ENCODE measurements at regions not wholly inside any gene's neighbourhood (a gene's known extent, or its start where the extent isn't known, plus 50 kb on each side); places are given as distances from the start of the nearest gene placed in this dataset.

DNA sequence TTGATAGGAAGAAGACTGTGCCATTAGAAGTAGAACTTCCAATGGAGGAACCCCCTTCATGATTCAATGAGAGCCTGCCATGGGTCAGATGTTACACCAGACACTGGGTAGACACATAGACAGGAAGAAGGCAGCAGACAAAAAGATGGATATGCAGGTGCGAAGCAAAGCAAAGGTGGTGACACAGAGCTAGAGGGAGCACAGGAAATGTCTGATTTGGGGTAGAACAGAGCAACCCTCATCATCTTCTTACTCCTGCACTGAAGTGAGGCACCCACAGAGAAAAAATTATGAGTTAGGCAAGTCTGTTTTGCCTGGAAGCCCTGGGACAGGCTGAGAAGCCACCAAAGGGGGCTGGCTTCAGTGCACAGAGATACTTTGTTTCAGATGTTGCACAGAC, 240.2 kb downstream of the ANAPC1 start:
- DNase-seq (ENCODE audit: low read depth) = no peak

DNA sequence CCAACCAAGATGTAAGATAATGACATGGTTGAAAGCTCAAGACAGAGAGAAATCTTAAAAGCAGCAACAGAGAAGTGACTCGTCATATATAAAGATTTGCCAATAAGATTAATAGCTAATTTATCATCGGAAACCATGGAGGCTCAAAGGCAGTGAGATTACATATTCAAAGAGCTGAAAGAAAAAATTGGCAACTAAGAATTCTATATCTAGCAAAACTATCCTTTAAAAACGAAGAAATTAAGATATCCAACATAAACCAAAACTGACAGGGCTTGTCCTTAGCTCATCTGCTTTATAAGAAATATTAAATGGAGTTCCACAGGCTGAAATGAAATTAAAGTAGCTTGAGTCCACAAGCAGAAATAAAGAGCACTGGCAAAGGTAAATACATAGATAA, 236.6 kb downstream of the ANAPC1 start:
- no peak for DNase-seq (ENCODE audit: low read depth)

DNA sequence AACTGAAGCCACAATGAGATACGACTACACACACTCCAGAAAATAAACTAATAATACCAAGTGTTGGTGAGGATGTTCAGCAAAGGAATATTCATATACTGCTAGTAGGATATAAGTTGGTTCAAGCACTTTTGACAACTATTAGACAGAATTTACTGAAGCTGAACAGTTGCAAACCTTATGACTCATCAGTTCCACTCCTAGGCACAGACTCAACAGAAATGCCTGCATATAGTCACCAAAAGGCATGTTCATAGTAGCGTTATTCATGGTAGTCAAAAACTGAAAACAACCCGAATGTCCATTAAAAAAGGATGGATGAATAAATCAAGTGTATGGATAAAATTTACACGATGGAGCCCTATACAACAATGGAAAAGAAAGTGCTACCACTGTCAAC, 232.0 kb downstream of the ANAPC1 start:
- DNase-seq (ENCODE audit: low read depth) = no peak

DNA sequence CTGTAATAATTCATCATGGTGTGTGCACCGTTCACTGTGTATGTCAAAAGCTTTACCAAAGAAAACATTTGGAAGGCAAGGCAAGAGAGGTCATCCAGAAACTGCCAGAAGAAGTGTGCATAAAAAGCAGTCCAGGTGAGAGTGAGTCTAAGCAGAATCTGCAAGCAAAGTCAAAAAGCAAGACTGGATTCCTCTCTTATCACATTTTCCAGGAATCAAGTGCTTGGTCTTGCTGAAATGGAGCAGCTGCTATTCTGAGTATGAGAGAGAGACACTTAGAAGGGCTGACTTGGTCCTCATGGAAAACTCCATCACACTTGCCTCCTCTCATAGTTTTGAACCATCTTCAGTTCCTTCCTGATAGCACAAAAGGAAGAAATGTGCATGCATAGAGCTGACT, 231.3 kb downstream of the ANAPC1 start:
- no peak for DNase-seq (ENCODE audit: low read depth)

- no peak for DNase-seq (ENCODE audit: low read depth)
Observed at GRCh38 chr2:111653103-111653624, 230.8 kb downstream of the ANAPC1 start.

GRCh38 chr2:111653913-111654312, 230.1 kb downstream of the ANAPC1 start:
- DNase-seq (ENCODE audit: low read depth) = no peak

DNA sequence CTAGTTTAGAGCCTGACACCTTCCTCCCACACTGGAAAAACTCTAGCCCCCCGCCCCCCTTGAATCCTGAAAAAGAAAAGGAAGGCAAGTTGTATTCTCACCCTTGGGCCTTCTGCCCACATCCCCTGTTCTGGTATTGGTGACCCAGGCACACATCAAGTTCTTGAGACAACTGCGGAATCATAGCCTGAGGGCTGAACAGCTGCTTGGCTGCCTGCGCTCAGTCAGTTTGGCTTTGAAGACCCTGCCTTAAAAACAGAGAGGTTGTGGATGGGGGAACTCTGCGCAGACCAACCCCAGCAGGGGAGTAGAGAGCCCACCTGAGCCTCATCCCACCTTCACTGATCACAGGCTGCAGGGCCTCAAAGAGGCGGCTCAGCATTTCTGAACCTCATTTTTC, 229.2 kb downstream of the ANAPC1 start:
- no peak for DNase-seq (ENCODE audit: low read depth)

DNA sequence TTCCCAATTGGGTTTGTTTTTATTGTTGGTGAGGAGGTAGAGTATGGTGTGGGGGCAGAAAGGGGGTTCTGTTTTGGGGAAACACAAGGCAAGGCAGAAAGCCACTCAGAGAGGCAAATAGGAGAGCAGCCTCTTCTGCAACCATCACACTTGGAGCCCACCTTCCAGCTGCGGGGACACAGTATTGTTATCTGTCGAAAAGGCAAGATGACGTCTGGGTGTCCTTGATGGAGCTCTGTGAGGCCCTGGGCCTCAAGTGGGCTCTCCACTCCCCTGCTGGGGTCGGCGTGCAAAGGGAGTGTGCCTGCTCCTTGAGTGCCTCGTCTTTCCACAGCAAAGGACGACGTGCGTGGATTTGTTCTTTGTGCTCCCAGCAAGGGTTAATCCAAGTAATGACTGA, 227.6 kb downstream of the ANAPC1 start:
- no peak for DNase-seq (ENCODE audit: low read depth)

- DNase-seq (ENCODE audit: low read depth) = no peak
Observed at GRCh38 chr2:111656894-111657293, 227.1 kb downstream of the ANAPC1 start.

DNA sequence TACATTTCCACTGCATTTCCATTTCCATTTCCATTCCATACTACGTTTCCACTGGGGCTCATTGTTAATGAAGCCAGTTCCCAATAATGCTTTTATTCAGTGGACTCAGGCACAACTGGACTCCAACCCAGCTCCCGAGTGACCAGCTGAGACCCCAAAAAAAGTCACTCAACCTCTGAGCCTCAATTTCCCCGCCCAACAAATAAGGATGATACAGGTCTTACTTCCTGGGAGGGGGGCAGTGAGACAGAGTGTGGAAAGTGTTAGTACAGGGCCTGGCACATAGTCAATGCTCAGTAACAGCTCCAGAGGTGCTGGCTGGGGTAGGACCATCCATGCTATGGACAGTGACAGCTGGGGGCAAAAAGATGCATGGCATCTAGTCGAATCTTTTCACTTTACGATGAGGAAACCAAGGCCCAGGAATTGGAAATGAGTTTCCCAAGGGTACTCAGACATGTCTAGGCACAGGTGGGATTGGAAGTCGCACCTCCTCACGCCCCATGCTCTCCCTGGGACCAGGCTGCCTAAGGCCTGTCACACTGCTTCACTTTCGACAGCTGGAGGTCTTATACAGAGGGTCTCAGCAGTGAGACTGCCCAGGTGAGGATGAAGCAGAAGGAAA, 226.5 kb downstream of the ANAPC1 start:
- no peak for DNase-seq (ENCODE audit: low read depth)

DNA sequence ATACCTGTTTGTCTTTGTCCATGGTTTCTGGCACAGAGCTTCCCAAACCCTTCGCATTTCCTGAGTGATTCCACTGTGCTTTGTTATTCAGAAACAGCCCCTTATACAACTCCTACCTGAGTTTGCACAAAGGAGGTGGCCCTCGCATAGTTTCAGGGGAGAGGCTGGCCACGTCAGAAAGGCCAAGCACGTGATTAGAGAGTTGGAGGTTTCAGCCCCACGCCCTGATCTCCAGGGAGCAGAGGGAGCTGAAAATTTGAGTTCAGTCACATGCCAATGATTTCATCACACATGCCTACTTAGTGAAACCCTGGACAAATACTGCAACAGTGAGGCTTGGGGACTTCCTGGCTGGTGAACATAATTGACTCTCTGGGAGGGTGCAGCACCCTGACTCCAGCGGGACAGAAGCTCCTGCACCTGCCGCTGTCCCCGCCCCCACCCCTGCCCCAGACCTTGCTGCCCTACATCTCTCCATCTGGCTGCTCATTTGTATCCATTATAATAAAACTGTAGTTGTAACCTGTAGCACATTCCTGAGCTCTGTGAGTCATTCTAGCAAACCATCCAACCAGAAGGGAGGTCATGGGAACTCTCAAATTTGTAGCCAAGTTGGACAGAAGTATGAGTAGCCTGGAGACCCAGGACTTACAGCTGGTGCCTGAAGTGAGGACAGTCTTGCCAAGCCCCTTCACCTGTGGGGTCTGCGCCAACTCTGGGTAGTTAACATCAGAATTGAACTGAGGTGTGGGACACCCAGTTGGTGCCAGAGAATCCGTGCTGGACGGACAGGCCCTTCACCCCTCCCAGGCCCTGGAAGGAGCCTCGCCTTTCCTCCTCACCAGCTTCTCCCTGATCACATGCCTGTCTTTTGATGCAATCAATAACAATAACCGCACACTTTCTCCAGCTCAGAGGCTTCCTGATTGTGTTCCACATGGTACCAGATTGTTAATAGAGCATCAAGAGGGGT, 224.3 kb downstream of the ANAPC1 start:
- no peak for DNase-seq (ENCODE audit: low read depth)

DNA sequence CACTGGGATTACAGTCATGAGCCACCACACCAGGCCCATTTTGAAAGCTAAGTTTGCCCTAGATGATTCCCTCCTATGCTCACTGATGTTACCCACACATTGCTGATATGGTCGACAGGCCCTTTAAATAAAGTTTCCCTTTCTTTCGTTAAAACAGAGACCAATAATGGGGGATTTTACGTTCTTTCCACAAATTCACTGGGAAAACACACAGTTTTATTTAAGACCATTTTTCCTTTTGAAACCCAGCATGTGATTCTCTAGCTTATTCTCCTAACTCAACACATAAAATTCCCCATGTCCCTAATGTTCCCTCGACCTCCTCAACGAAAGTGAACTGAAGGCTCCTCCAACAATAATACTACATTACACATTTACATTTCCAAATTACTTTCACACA, 223.2 kb downstream of the ANAPC1 start:
- DNase-seq (ENCODE audit: low read depth) = no peak

GRCh38 chr2:111661286-111661940, 222.6 kb downstream of the ANAPC1 start:
- no peak for DNase-seq (ENCODE audit: low read depth)

DNA sequence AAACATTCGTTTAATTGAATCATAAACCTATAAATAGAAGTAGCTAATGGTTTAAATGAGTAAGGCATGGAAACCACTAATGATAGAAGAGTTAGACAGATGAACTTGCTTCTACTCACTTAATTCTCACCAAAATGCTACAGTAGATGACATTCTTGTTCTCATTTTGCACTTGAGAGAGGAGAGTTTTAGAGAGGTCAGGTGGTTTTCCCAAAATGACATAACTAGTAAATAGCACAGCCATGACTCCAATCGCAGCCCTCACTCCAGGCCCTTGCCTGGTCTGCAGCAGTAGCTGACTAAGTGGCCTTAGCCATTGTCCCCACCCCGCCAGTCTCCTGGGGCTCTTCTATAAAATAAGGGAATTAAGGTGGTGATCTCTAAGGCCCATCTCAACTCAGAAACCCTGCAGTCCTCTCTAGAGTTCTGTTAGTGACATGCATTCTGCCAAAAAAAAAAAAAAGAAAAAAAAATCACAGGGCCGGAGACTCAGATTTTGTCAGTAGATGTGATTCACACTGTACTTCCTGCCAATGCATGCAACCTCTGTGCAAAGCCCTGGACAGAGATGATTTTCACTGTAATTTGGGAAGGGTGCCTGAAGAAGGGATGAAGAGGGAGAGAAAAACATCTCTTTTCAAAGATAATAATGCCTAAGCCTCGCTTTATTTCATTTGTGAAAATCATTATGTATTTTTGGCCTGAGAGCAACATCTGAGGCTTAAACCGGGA, 221.8 kb downstream of the ANAPC1 start:
- DNase-seq (ENCODE audit: low read depth) = no peak

- DNase-seq (ENCODE audit: low read depth) = no peak
Observed at GRCh38 chr2:111662771-111663470, 221.1 kb downstream of the ANAPC1 start.

- no peak for DNase-seq (ENCODE audit: low read depth)
Observed at GRCh38 chr2:111663471-111664274, 220.3 kb downstream of the ANAPC1 start.

- DNase-seq (ENCODE audit: low read depth) = no peak
Observed at GRCh38 chr2:111664275-111664850, 219.6 kb downstream of the ANAPC1 start.

GRCh38 chr2:111665011-111665410, 219.0 kb downstream of the ANAPC1 start:
- no peak for DNase-seq (ENCODE audit: low read depth)

DNA sequence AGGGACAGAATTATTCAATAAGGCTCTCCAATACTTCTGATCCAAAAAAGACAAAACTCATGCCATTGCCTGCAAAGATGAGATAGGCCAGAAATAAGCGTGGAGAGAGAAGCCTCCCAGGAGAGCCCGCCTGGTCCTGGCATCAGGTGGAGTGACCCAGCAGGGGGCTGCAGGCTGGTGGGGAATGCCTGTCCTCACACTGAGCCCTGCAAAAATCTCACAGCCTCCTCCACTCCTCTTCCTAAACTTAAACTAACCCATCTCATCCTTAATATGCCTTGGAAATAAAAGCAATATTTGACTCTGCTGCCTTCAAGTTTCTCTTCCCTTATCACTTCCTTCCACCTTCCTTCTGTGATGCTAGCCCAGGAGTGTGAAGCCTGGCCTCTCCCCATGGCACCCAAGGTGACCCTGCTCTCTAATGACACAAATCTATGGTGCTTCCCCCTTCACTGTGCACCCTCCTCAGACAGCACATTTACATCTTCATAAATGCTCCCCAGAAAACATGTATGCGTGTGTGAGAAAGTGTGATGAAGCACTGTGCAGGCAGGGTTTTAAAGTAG, 218.4 kb downstream of the ANAPC1 start:
- DNase-seq (ENCODE audit: low read depth) = no peak

DNA sequence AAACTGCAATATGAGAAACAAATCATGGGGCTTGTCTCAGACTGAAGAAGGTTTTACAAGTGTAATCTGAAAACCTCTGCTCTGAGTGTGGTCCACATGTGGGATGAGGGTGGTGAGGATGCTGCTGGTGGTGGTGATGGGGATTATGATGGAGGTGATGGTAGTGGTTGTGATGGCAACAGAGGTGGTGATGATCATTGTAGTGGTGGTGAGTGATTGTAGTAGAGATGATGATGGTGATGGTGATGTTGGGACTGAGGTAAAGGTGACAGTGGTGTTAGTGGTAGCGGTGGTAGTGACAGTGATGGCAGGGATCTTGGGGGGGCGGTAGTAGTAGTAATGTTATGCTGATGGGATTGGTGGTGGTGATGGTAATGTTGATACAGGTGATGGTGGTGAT, 217.8 kb downstream of the ANAPC1 start:
- DNase-seq (ENCODE audit: low read depth) = no peak

Data from T follicular helper cell (primary cell).